Testis (tissue), 2 donors: ENCODE measurements at regions not wholly inside any gene's neighbourhood (a gene's known extent, or its start where the extent isn't known, plus 50 kb on each side); places are given as distances from the start of the nearest gene placed in this dataset.

Source experiments
- DNase-seq: peaks from one replicate; pipeline ENCODE4 v3.0.0-alpha.2; 2019
- H3K27ac ChIP-seq, 2 donors: fragments of 200-600 bp; sonication (generic); one replicate each; pipeline ENCODE4 v1.5.1; 2019
- H3K27me3 ChIP-seq: fragments of 200-600 bp; sonication (generic); one replicate; pipeline ENCODE4 v1.5.1; 2019
- H3K36me3 ChIP-seq: fragments of 200-600 bp; sonication (generic); one replicate; pipeline ENCODE4 v1.5.1; 2017; ENCODE audit warnings: low read depth; ENCODE audit errors: missing control alignments
- H3K4me1 ChIP-seq: fragments of 200-600 bp; sonication (generic); one replicate; pipeline ENCODE4 v1.5.1; 2019
- H3K4me3 ChIP-seq, 2 donors: fragments of 200-600 bp; sonication (generic); one replicate each; pipeline ENCODE4 v1.5.1; 2017 to 2019
- H3K9me3 ChIP-seq: fragments of 200-600 bp; sonication (generic); one replicate; pipeline ENCODE4 v1.5.1; 2017
- CTCF ChIP-seq, 3 experiments: fragments of 450-650 bp in 2 of 3; fragments of 200-600 bp in 1 of 3; sonication (generic) in 1 of 3; IDR thresholded peaks; one replicate each; pipeline ENCODE4 v1.5.1; 2016 to 2019; ENCODE audit warnings: antibody characterized with exemption in 3 of 3, mild to moderate bottlenecking in 2 of 3, moderate library complexity in 1 of 3
- POLR2A ChIP-seq: fragments of 450-650 bp; IDR thresholded peaks from one replicate; pipeline ENCODE4 v1.6.1; 2017; ENCODE audit warnings: antibody characterized with exemption, mild to moderate bottlenecking, moderate library complexity
- WGBS, 2 donors: methylation state at CpG; one replicate each; pipeline ENCODE4 v1.1.5; 2018; 5-methylcytosine and 5-hydroxymethylcytosine counted together
- intact Hi-C: fragments of 100-400 bp; cut with DNase I; formaldehyde crosslinking; loops from one replicate; pipeline ENCODE4 v1.15.1; 2023; ENCODE audit warnings: low total_unique reads

- no peaks in the 10 kb centered on the region for H3K4me1 ChIP-seq
- H3K27ac ChIP-seq = no peak overlapping the region
- no peaks in the 10 kb centered on the region for H3K27me3 ChIP-seq
- H3K9me3 ChIP-seq = no peaks in the 10 kb centered on the region
- no peak overlapping the region for H3K4me3 ChIP-seq
- TF ChIP-seq POLR2A (no peak), CTCF (IDR thresholded peaks at IDR 0.05) (no peak)
- H3K36me3 ChIP-seq = no peaks in the 10 kb centered on the region
- 29 to 44% methylated on average over 7 of the region's 7 CpGs for WGBS, 2 donors
- DNase-seq = peak; percentile 42
- intact Hi-C loops = no loop called here
Measured at GRCh38 chr1:112040891-112041740, 51.6 kb upstream of the KCND3 start.

GRCh38 chr1:112043901-112044300 lies 54.4 kb upstream of the KCND3 start:
- Histone ChIP-seq H3K36me3 (no peaks in the 10 kb centered on the region), H3K27ac (no peak overlapping the region), H3K27me3 (no peaks in the 10 kb centered on the region), H3K4me3 (no peak overlapping the region), H3K9me3 (no peaks in the 10 kb centered on the region), H3K4me1 (no peaks in the 10 kb centered on the region)
- intact Hi-C loops = no loop called here
- TF ChIP-seq CTCF (IDR thresholded peaks at IDR 0.05) (no peak), POLR2A (no peak)
- DNase-seq = no peak

GRCh38 chr1:112044745-112045144 lies 55.3 kb upstream of the KCND3 start:
- Histone ChIP-seq H3K9me3 (no peaks in the 10 kb centered on the region), H3K4me3 (no peak overlapping the region), H3K36me3 (no peaks in the 10 kb centered on the region), H3K4me1 (no peaks in the 10 kb centered on the region), H3K27me3 (no peaks in the 10 kb centered on the region), H3K27ac (no peak overlapping the region)
- WGBS, 2 donors = 73 to 81% methylated on average over 3 of the region's 3 CpGs
- intact Hi-C loops = no loop called here
- TF ChIP-seq CTCF (IDR thresholded peaks at IDR 0.05) = no peak
- no peak for TF ChIP-seq POLR2A
- no peak for DNase-seq

- TF ChIP-seq POLR2A (no peak), CTCF (IDR thresholded peaks at IDR 0.05) (no peak)
- H3K4me3 ChIP-seq = no peak overlapping the region
- intact Hi-C loops = no loop called here
- no peaks in the 10 kb centered on the region for H3K9me3 ChIP-seq
- no peak overlapping the region for H3K27ac ChIP-seq
- H3K36me3 ChIP-seq = no peaks in the 10 kb centered on the region
- no peaks in the 10 kb centered on the region for H3K4me1 ChIP-seq
- H3K27me3 ChIP-seq = no peaks in the 10 kb centered on the region
- DNase-seq = no peak
- WGBS, 2 donors = 78 to 92% methylated on average over 2 of the region's 2 CpGs
Measured at GRCh38 chr1:112046630-112047029, 57.2 kb upstream of the KCND3 start.

- 93 to 95% methylated on average over 1 of the region's 1 CpG for WGBS, 2 donors
- Histone ChIP-seq H3K9me3 (no peaks in the 10 kb centered on the region), H3K4me1 (no peaks in the 10 kb centered on the region), H3K27ac (no peak overlapping the region), H3K36me3 (no peaks in the 10 kb centered on the region), H3K27me3 (no peaks in the 10 kb centered on the region), H3K4me3 (no peak overlapping the region)
- DNase-seq = no peak
- intact Hi-C loops = no loop called here
- TF ChIP-seq CTCF (IDR thresholded peaks at IDR 0.05) = no peak
- TF ChIP-seq POLR2A = no peak
Measured at GRCh38 chr1:112048421-112048820, 59.0 kb upstream of the KCND3 start.
